H9 (cell line): ENCODE measurements at regions not wholly inside any gene's neighbourhood (a gene's known extent, or its start where the extent isn't known, plus 50 kb on each side); places are given as distances from the start of the nearest gene placed in this dataset.

ENCODE experiments used
- DNase-seq: peaks from one replicate; pipeline ENCODE4 v3.0.0-alpha.2; 2017
- H2AFZ ChIP-seq: one replicate; pipeline ENCODE4 v1.6.1; 2013; ENCODE audit warnings: mild to moderate bottlenecking, low read length, control low read depth, moderate library complexity
- H2AK5ac ChIP-seq: 2 replicates; pipeline ENCODE4 v1.6.1; 2013; ENCODE audit warnings: low read length, control low read depth, mixed read lengths; ENCODE audit not compliant: insufficient read length
- H2BK120ac ChIP-seq: one replicate; pipeline ENCODE4 v1.6.1; 2013; ENCODE audit warnings: low read depth, mild to moderate bottlenecking, low read length, control low read depth, inconsistent platforms; ENCODE audit not compliant: poor library complexity, severe bottlenecking
- H2BK12ac ChIP-seq: 2 replicates; pipeline ENCODE4 v1.6.1; 2013; ENCODE audit warnings: low read length, control low read depth, mixed read lengths, low read depth; ENCODE audit not compliant: insufficient read length
- H2BK15ac ChIP-seq: 2 replicates; pipeline ENCODE4 v1.6.1; 2013; ENCODE audit warnings: low read depth, low read length, control low read depth
- H2BK20ac ChIP-seq: one replicate; pipeline ENCODE4 v1.6.1; 2013; ENCODE audit warnings: low read depth, mild to moderate bottlenecking, low read length, control low read depth, inconsistent platforms; ENCODE audit not compliant: poor library complexity, severe bottlenecking
- H2BK5ac ChIP-seq: 2 replicates; pipeline ENCODE4 v1.6.1; 2013; ENCODE audit warnings: low read length, control low read depth, mixed read lengths; ENCODE audit not compliant: insufficient read length
- H3K14ac ChIP-seq: 2 replicates; pipeline ENCODE4 v1.6.1; 2013; ENCODE audit warnings: low read length, control low read depth; ENCODE audit not compliant: insufficient read depth
- H3K18ac ChIP-seq: 2 replicates; pipeline ENCODE4 v1.6.1; 2013; ENCODE audit warnings: low read depth, mild to moderate bottlenecking, mixed read lengths, low read length, control low read depth; ENCODE audit not compliant: insufficient read length
- H3K23ac ChIP-seq: 2 replicates; pipeline ENCODE4 v1.6.1; 2013; ENCODE audit warnings: low read length, control low read depth, mixed read lengths, low read depth; ENCODE audit not compliant: insufficient read length
- H3K23me2 ChIP-seq: 2 replicates; pipeline ENCODE4 v1.6.1; 2013; ENCODE audit warnings: low read depth, mild to moderate bottlenecking, mixed read lengths, low read length, control low read depth; ENCODE audit not compliant: insufficient read length, poor library complexity, severe bottlenecking
- H3K27ac ChIP-seq: 2 replicates; pipeline ENCODE4 v1.5.1; 2013; ENCODE audit warnings: low read length, control low read depth, mixed read lengths, low read depth; ENCODE audit not compliant: insufficient read length
- H3K27me3 ChIP-seq: 2 replicates; pipeline ENCODE4 v1.6.1; 2013; ENCODE audit warnings: low read length, control low read depth, inconsistent platforms; ENCODE audit not compliant: insufficient read depth
- H3K4ac ChIP-seq: 2 replicates; pipeline ENCODE4 v1.6.1; 2013; ENCODE audit warnings: low read depth, mild to moderate bottlenecking, control low read depth, inconsistent platforms, low read length, moderate library complexity
- H3K4me1 ChIP-seq: 2 replicates; pipeline ENCODE4 v1.6.1; 2013; ENCODE audit warnings: low read length, control low read depth, inconsistent platforms; ENCODE audit not compliant: insufficient read depth
- H3K4me2 ChIP-seq: 2 replicates; pipeline ENCODE4 v1.6.1; 2013; ENCODE audit warnings: low read length, control low read depth, mixed read lengths; ENCODE audit not compliant: insufficient read length, insufficient read depth
- H3K56ac ChIP-seq: 2 replicates; pipeline ENCODE4 v1.6.1; 2013; ENCODE audit warnings: low read depth, mild to moderate bottlenecking, mixed read lengths, low read length, control low read depth; ENCODE audit not compliant: insufficient read length
- H3K79me1 ChIP-seq: 2 replicates; pipeline ENCODE4 v1.6.1; 2013; ENCODE audit warnings: low read depth, mild to moderate bottlenecking, moderate library complexity, low read length, control low read depth, inconsistent platforms; ENCODE audit not compliant: insufficient read depth, poor library complexity, severe bottlenecking
- H3K79me2 ChIP-seq: 2 replicates; pipeline ENCODE4 v1.6.1; 2013; ENCODE audit warnings: low read length, control low read depth, inconsistent platforms; ENCODE audit not compliant: insufficient read depth
- H3K9ac ChIP-seq: 2 replicates; pipeline ENCODE4 v1.6.1; 2013; ENCODE audit warnings: low read length, control low read depth, mixed read lengths; ENCODE audit not compliant: insufficient read length; ENCODE audit errors: extremely low read depth
- H3K9me3 ChIP-seq: one replicate; pipeline ENCODE4 v1.6.1; 2013; ENCODE audit warnings: low read depth, low read length, inconsistent platforms; ENCODE audit not compliant: control insufficient read depth
- H3T11ph ChIP-seq: one replicate; pipeline ENCODE4 v1.6.1; 2013; ENCODE audit warnings: mild to moderate bottlenecking, low read length, control low read depth, inconsistent platforms
- H4K20me1 ChIP-seq: one replicate; pipeline ENCODE4 v1.6.1; 2013; ENCODE audit not compliant: control insufficient read depth, insufficient read length, insufficient read depth
- H4K5ac ChIP-seq: 2 replicates; pipeline ENCODE4 v1.6.1; 2013; ENCODE audit warnings: low read depth, mild to moderate bottlenecking, mixed read lengths, low read length, control low read depth; ENCODE audit not compliant: insufficient read length
- H4K8ac ChIP-seq: replicated peaks from 2 replicates; pipeline ENCODE4 v1.6.1; 2013; ENCODE audit warnings: low read length, control low read depth, mixed read lengths, low read depth; ENCODE audit not compliant: insufficient read length
- H4K91ac ChIP-seq: 2 replicates; pipeline ENCODE4 v1.6.1; 2013; ENCODE audit warnings: low read depth, mild to moderate bottlenecking, moderate library complexity, mixed read lengths, low read length, control low read depth; ENCODE audit not compliant: insufficient read length
- H3K27ac Mint-ChIP-seq, 3 experiments: 2 replicates in 2 of 3; 3 replicates in 1 of 3; pipeline ENCODE4 v1.8.0; 2020 to 2021; ENCODE audit warnings: mixed read lengths in 3 of 3, mild to moderate bottlenecking in 1 of 3, moderate library complexity in 1 of 3
- H3K27me3 Mint-ChIP-seq: 2 replicates; pipeline ENCODE4 v1.8.0; 2021; ENCODE audit warnings: low read depth, mild to moderate bottlenecking, moderate library complexity, mixed read lengths
- H3K36me3 Mint-ChIP-seq, 3 experiments: 2 replicates in 2 of 3; 3 replicates in 1 of 3; pipeline ENCODE4 v1.8.0; 2020 to 2021; ENCODE audit warnings: low read depth in 3 of 3, mixed read lengths in 3 of 3; ENCODE audit not compliant: insufficient read depth in 1 of 3
- H3K4me1 Mint-ChIP-seq, 2 experiments: 2 replicates each; pipeline ENCODE4 v1.8.0; 2020; ENCODE audit warnings: mixed read lengths in 2 of 2
- H3K4me3 Mint-ChIP-seq, 2 experiments: 2 replicates in 1 of 2; 3 replicates in 1 of 2; pipeline ENCODE4 v1.8.0; 2020 to 2021; ENCODE audit warnings: mild to moderate bottlenecking in 2 of 2, mixed read lengths in 2 of 2, moderate library complexity in 1 of 2
- H3K9me3 Mint-ChIP-seq, 2 experiments: 2 replicates in 1 of 2; 3 replicates in 1 of 2; pipeline ENCODE4 v1.8.0; 2020; ENCODE audit warnings: mild to moderate bottlenecking in 2 of 2, mixed read lengths in 2 of 2, moderate library complexity in 1 of 2
- WGBS: extraction: QIAGEN DNeasy Blood & Tissue Kit; methylation state at CpG from one replicate; pipeline ENCODE4 v1.1.7; 2013; ENCODE audit warnings: missing lambda C conversion rate, low lambda C conversion rate, mixed read lengths; ENCODE audit not compliant: insufficient read length; ENCODE audit errors: extremely low coverage; 5-methylcytosine and 5-hydroxymethylcytosine counted together
- TF ChIP-seq, protein P1 (sequence below): fragments of 200-600 bp; sonication (generic); conservative IDR thresholded peaks from 3 replicates; pipeline ENCODE4 v1.8.0; 2021; ENCODE audit warnings: antibody characterized with exemption, mild to moderate bottlenecking

DNA sequence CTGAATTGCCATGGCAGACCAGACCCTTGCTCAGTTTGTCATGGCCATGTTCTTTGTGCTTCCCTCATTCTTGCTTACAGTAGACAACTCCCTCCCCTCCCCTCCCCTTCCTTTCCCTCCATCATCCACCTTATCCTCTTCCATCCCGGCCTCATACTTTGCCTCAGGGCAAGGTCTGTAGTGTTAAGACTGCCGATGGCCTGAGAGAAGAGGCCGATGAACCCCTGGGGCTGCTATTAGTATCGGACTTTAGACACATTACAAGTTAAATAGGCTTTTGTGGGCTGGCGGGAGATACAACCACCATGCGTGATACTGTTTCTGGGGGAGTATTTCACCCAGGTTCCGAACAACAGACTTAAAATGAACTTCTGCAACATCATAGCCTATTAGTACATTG, 364.5 kb upstream of the ZFHX3 start:
- Histone ChIP-seq H3K27ac (no peak overlapping the region), H2BK12ac (no peak overlapping the region), H3K79me2 (no peaks in the 10 kb centered on the region), H3K27me3 (no peaks in the 10 kb centered on the region), H2BK15ac (no peak overlapping the region), H4K91ac (no peak overlapping the region), H3K18ac (no peak overlapping the region), H2BK20ac (no peak overlapping the region), H3K23me2 (no peaks in the 10 kb centered on the region), H3K4me2 (no peak overlapping the region), H4K5ac (no peak overlapping the region), H3K4ac (no peak overlapping the region), H2AK5ac (no peak overlapping the region), H3K56ac (no peak overlapping the region), H3K23ac (no peak overlapping the region), H3T11ph (no peak overlapping the region), H3K9ac (no peak overlapping the region), H4K20me1 (no peaks in the 10 kb centered on the region), H2AFZ (no peak overlapping the region), H3K4me1 (no peaks in the 10 kb centered on the region), H4K8ac (no peak overlapping the region), H3K9me3 (no peaks in the 10 kb centered on the region), H3K79me1 (no peaks in the 10 kb centered on the region), H2BK5ac (no peak overlapping the region), H2BK120ac (no peak overlapping the region), H3K14ac (no peak overlapping the region)
- Mint-ChIP-seq H3K36me3 (no peaks in the 10 kb centered on the region), H3K27ac (no peak overlapping the region), H3K4me3 (no peak overlapping the region), H3K9me3 (no peaks in the 10 kb centered on the region), H3K4me1 (peaks cover 4 to 7% of the 10 kb centered on the region in 2 experiments; a peak in 3 of 4 replicates), H3K27me3 (peaks cover 2% of the 10 kb centered on the region)
- WGBS: no CpG with 5 or more reads among the region's 7 CpGs
- DNase-seq: no peak
- TF ChIP-seq, protein P1, sequence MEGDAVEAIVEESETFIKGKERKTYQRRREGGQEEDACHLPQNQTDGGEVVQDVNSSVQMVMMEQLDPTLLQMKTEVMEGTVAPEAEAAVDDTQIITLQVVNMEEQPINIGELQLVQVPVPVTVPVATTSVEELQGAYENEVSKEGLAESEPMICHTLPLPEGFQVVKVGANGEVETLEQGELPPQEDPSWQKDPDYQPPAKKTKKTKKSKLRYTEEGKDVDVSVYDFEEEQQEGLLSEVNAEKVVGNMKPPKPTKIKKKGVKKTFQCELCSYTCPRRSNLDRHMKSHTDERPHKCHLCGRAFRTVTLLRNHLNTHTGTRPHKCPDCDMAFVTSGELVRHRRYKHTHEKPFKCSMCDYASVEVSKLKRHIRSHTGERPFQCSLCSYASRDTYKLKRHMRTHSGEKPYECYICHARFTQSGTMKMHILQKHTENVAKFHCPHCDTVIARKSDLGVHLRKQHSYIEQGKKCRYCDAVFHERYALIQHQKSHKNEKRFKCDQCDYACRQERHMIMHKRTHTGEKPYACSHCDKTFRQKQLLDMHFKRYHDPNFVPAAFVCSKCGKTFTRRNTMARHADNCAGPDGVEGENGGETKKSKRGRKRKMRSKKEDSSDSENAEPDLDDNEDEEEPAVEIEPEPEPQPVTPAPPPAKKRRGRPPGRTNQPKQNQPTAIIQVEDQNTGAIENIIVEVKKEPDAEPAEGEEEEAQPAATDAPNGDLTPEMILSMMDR: no peak
